ENCODE measurements at regions not wholly inside any gene's neighbourhood (a gene's known extent, or its start where the extent isn't known, plus 50 kb on each side); places are given as distances from the start of the nearest gene placed in this dataset.

GRCh38 chr12:65699251-65699650 is 125.0 kb upstream of the HMGA2 start:
- intact Hi-C loops (cut with micrococcal nuclease), result loop anchor here (5.0 kb wide), 1 partner anchor 392 kb away; no protein-coding TSS in a partner anchor
- ATAC-seq, result no peak
- peak overlapping the region; percentile 44 for H3K27ac ChIP-seq (ENCODE audit: low read length)
- H3K4me1 ChIP-seq (ENCODE audit: insufficient read depth, low read length), result peaks cover 41% of the 10 kb centered on the region
- BruUV-seq (replicated peaks), result no TSS peak
- POLR2A ChIA-PET (ENCODE audit: unreplicated experiment), result no interaction called here
- no peak overlapping the region for H3K4me2 ChIP-seq (ENCODE audit: low read length)
- peak overlapping the region; percentile 9; the same call in 1 of the 2 replicates for H3K9ac ChIP-seq (ENCODE audit: low read length)
- H3K27me3 ChIP-seq (ENCODE audit: low read length), result no peaks in the 10 kb centered on the region
- H3F3A ChIP-seq (ENCODE audit: low read length, unreplicated experiment), result peaks cover 11% of the 10 kb centered on the region
- no peaks in the 10 kb centered on the region for H4K20me1 ChIP-seq (ENCODE audit: low read length)
- no peaks in the 10 kb centered on the region for H3K9me2 ChIP-seq (replicated peaks; ENCODE audit: low read length)
- TF ChIP-seq EZH2phosphoT487 (IDR thresholded peaks at IDR 0.05; ENCODE audit: borderline replicate concordance, low read length) (no peak), CTCF (conservative IDR thresholded peaks at IDR 0.05; ENCODE audit: low read depth, low read length) (peak; percentile 55), EZH2 (IDR thresholded peaks at IDR 0.05; ENCODE audit: low read length, unreplicated experiment) (no peak)
- CTCF ChIA-PET, result interaction anchor here (0.9 to 1.2 kb wide), 3 partner anchors 90 to 143 kb away, joined by 3 to 12 read pairs (median 3); no protein-coding TSS in a partner anchor
- no peak overlapping the region for H3K4me3 ChIP-seq (ENCODE audit: low read length)
- no peaks in the 10 kb centered on the region for H3K36me3 ChIP-seq (ENCODE audit: low read depth, low read length)
- no peak overlapping the region for H2AFZ ChIP-seq (ENCODE audit: low read length)
- H3K9me3 ChIP-seq (ENCODE audit: low read length), result no peaks in the 10 kb centered on the region
- DNase-seq, result peak; percentile 34
- H3K79me2 ChIP-seq (ENCODE audit: low read length), result no peaks in the 10 kb centered on the region

- H2AFZ ChIP-seq (ENCODE audit: low read length), result no peak overlapping the region
- H3K4me1 ChIP-seq (ENCODE audit: insufficient read depth, low read length), result peaks cover 13% of the 10 kb centered on the region
- no peak for DNase-seq
- H3K9ac ChIP-seq (ENCODE audit: low read length), result no peak overlapping the region
- no peak overlapping the region for H3K27ac ChIP-seq (ENCODE audit: low read length)
- CTCF ChIA-PET, result no interaction called here
- TF ChIP-seq CTCF (conservative IDR thresholded peaks at IDR 0.05; ENCODE audit: low read depth, low read length), result no peak
- no peak for TF ChIP-seq EZH2phosphoT487 (IDR thresholded peaks at IDR 0.05; ENCODE audit: borderline replicate concordance, low read length)
- TF ChIP-seq EZH2 (IDR thresholded peaks at IDR 0.05; ENCODE audit: low read length, unreplicated experiment), result no peak
- ATAC-seq, result no peak
- 0 out of 2 replicates have a peak, but pooled peaks cover 17% of the 10 kb centered on the region for H3K9me3 ChIP-seq (ENCODE audit: low read length)
- no TSS peak for BruUV-seq (replicated peaks)
- intact Hi-C loops (cut with micrococcal nuclease), result no loop called here
- H3K36me3 ChIP-seq (ENCODE audit: low read depth, low read length), result no peaks in the 10 kb centered on the region
- H3K4me2 ChIP-seq (ENCODE audit: low read length), result no peak overlapping the region
- H3F3A ChIP-seq (ENCODE audit: low read length, unreplicated experiment), result peaks cover 4% of the 10 kb centered on the region
- no peaks in the 10 kb centered on the region for H3K9me2 ChIP-seq (replicated peaks; ENCODE audit: low read length)
- no peaks in the 10 kb centered on the region for H3K79me2 ChIP-seq (ENCODE audit: low read length)
- H3K4me3 ChIP-seq (ENCODE audit: low read length), result no peak overlapping the region
- H3K27me3 ChIP-seq (ENCODE audit: low read length), result no peaks in the 10 kb centered on the region
- H4K20me1 ChIP-seq (ENCODE audit: low read length), result no peaks in the 10 kb centered on the region
- POLR2A ChIA-PET (ENCODE audit: unreplicated experiment), result no interaction called here
Observed at GRCh38 chr12:65703176-65703575, 121.1 kb upstream of the HMGA2 start.

- no peak overlapping the region for H3K27ac ChIP-seq (ENCODE audit: low read length)
- H3K79me2 ChIP-seq (ENCODE audit: low read length), result no peaks in the 10 kb centered on the region
- H3K9ac ChIP-seq (ENCODE audit: low read length), result no peak overlapping the region
- no peaks in the 10 kb centered on the region for H3K9me2 ChIP-seq (replicated peaks; ENCODE audit: low read length)
- ChIA-PET POLR2A (ENCODE audit: unreplicated experiment) (no interaction called here), CTCF (no interaction called here)
- no peak for TF ChIP-seq CTCF (conservative IDR thresholded peaks at IDR 0.05; ENCODE audit: low read depth, low read length)
- no peak for TF ChIP-seq EZH2 (IDR thresholded peaks at IDR 0.05; ENCODE audit: low read length, unreplicated experiment)
- TF ChIP-seq EZH2phosphoT487 (IDR thresholded peaks at IDR 0.05; ENCODE audit: borderline replicate concordance, low read length), result no peak
- H3F3A ChIP-seq (ENCODE audit: low read length, unreplicated experiment), result no peaks in the 10 kb centered on the region
- no peaks in the 10 kb centered on the region for H3K36me3 ChIP-seq (ENCODE audit: low read depth, low read length)
- H3K27me3 ChIP-seq (ENCODE audit: low read length), result no peaks in the 10 kb centered on the region
- no peak overlapping the region for H3K4me3 ChIP-seq (ENCODE audit: low read length)
- intact Hi-C loops (cut with micrococcal nuclease), result no loop called here
- 0 out of 2 replicates have a peak, but pooled peaks cover 17% of the 10 kb centered on the region for H3K9me3 ChIP-seq (ENCODE audit: low read length)
- no peak for DNase-seq
- no peaks in the 10 kb centered on the region for H4K20me1 ChIP-seq (ENCODE audit: low read length)
- no peak for ATAC-seq
- H3K4me2 ChIP-seq (ENCODE audit: low read length), result no peak overlapping the region
- no peaks in the 10 kb centered on the region for H3K4me1 ChIP-seq (ENCODE audit: insufficient read depth, low read length)
- no peak overlapping the region for H2AFZ ChIP-seq (ENCODE audit: low read length)
- BruUV-seq (replicated peaks), result no TSS peak
Observed at GRCh38 chr12:65705380-65705876, 118.9 kb upstream of the HMGA2 start.
